NCI-H1092 (cell line): ENCODE measurements at regions not wholly inside any gene's neighbourhood (a gene's known extent, or its start where the extent isn't known, plus 50 kb on each side); places are given as distances from the start of the nearest gene placed in this dataset.

Source experiments
- DNase-seq: peaks from one replicate; lab custom pipeline; 2025; lab: John Stamatoyannopoulos, UW

GRCh38 chr13:104181526-104182231, 1115.5 kb upstream of the SLC10A2 start:
- no peak for DNase-seq

- peak; percentile 92 for DNase-seq
Observed at GRCh38 chr13:104170980-104171555, 1104.9 kb upstream of the SLC10A2 start.

GRCh38 chr13:104163866-104164630, 1097.8 kb upstream of the SLC10A2 start:
- DNase-seq, result no peak

- DNase-seq, result no peak
Observed at GRCh38 chr13:104160536-104160935, 1094.3 kb upstream of the SLC10A2 start.

GRCh38 chr13:104143760-104144416, 1077.7 kb upstream of the SLC10A2 start:
- DNase-seq, result peak; percentile 77

- peak; percentile 32 for DNase-seq
Observed at GRCh38 chr13:104140552-104140951, 1074.3 kb upstream of the SLC10A2 start.

- DNase-seq, result no peak
Observed at GRCh38 chr13:104137416-104137815, 1071.2 kb upstream of the SLC10A2 start.

GRCh38 chr13:104132849-104133248, 1066.6 kb upstream of the SLC10A2 start:
- no peak for DNase-seq

GRCh38 chr13:104114101-104114500, 1047.9 kb upstream of the SLC10A2 start:
- no peak for DNase-seq

GRCh38 chr13:104111031-104111430, 1044.8 kb upstream of the SLC10A2 start:
- no peak for DNase-seq

GRCh38 chr13:104106705-104107393, 1040.6 kb upstream of the SLC10A2 start:
- no peak for DNase-seq

- no peak for DNase-seq
Observed at GRCh38 chr13:104105418-104106355, 1039.5 kb upstream of the SLC10A2 start.

- DNase-seq, result no peak
Observed at GRCh38 chr13:104099750-104100149, 1033.5 kb upstream of the SLC10A2 start.

- no peak for DNase-seq
Observed at GRCh38 chr13:104098421-104098820, 1032.2 kb upstream of the SLC10A2 start.

GRCh38 chr13:104086759-104087158, 1020.5 kb upstream of the SLC10A2 start:
- no peak for DNase-seq

- DNase-seq, result no peak
Observed at GRCh38 chr13:104086210-104086609, 1020.0 kb upstream of the SLC10A2 start.

GRCh38 chr13:104085611-104086010, 1019.4 kb upstream of the SLC10A2 start:
- no peak for DNase-seq

GRCh38 chr13:104074326-104074725, 1008.1 kb upstream of the SLC10A2 start:
- no peak for DNase-seq

- DNase-seq, result no peak
Observed at GRCh38 chr13:104071806-104072205, 1005.6 kb upstream of the SLC10A2 start.

- DNase-seq, result no peak
Observed at GRCh38 chr13:104065328-104065727, 999.1 kb upstream of the SLC10A2 start.

GRCh38 chr13:104057861-104058260, 991.6 kb upstream of the SLC10A2 start:
- DNase-seq, result no peak
